ENCODE measurements at regions not wholly inside any gene's neighbourhood (a gene's known extent, or its start where the extent isn't known, plus 50 kb on each side); places are given as distances from the start of the nearest gene placed in this dataset.

DNA sequence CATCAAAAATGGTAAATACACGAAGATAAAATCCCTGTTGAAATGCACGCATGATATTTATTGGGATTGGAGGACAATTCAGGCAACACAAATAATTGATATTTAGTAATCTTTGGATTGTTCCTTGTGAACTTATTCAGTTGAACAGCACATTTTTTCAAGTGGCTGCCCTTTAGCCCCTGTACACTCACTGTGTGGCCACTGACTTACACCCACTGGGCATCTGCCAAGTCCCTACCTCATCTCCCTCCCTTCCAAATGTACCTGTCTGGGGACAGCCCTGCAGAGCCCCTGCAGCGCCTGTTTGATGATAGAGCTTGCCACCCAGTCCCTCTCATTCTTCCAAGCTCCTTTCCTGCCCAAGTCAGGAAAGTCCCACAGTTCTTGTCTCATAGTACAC, 154.3 kb downstream of the GLUL start:
- no peak for TF ChIP-seq CTCF (conservative IDR thresholded peaks at IDR 0.05)
- no peak for TF ChIP-seq ZFX (IDR thresholded peaks at IDR 0.05)

DNA sequence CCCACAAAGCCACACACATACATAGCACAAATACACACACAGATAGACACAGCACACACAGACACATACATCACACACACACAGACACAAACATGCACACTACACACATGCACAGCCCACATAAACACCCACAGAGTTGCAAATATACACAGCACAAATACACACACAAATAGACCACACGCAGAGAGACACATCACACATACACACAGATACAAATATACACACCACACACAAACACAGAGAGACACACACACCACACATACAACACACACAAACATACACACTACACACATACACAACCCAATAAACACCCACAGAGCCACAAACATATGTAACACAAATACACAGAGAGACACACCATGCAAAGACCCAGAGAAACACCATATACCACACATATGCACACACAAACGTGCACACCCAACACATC, 154.9 kb downstream of the GLUL start:
- no peak overlapping the region for H3K27ac ChIP-seq
- no peak for TF ChIP-seq CTCF (conservative IDR thresholded peaks at IDR 0.05)
- TF ChIP-seq ZFX (IDR thresholded peaks at IDR 0.05) = no peak

More for the DNA sequence above, 154.3 kb downstream of the GLUL start:
- H3K27ac ChIP-seq = no peak overlapping the region

DNA sequence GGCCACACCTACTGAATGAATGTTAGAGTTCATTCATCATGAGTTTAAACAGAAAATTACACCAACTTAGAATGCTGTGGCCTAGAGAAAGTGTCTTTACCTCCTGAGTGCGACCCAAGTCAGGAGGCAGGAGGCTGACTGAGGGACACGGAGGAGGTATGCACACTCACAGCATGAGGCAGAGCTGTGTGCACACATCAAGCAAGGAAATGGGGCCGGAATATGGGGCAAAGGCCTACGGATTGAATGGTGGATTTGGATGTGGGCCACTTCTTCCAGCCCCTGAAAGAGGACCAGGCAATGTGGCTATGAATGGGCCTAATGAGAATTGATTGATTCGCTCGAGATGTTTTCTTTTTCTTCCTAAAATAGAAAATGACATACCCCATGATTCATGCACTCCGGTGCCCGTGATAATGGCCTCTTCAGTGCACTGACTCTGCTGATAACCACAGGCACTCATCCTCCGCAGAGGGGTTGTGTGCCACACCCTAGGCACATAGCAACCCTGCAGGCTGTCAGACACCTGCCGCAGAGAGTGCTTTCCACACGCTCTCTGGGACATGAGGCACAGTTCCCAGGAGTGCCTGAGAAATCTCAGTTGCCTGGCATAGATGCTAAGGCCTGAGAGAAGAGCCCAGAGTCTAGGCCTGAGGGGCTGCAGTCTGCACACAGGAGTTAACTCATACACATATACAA, 155.5 kb downstream of the GLUL start:
- TF ChIP-seq ZFX (IDR thresholded peaks at IDR 0.05) (no peak), CTCF (conservative IDR thresholded peaks at IDR 0.05) (no peak)
- H3K27ac ChIP-seq = no peak overlapping the region

- no peak overlapping the region for H3K27ac ChIP-seq
- no peak for TF ChIP-seq CTCF (conservative IDR thresholded peaks at IDR 0.05)
- TF ChIP-seq ZFX (IDR thresholded peaks at IDR 0.05) = no peak
Measured at GRCh38 chr1:182235604-182235951, 156.0 kb downstream of the GLUL start.

- no peak overlapping the region; the same call in 1 of the 2 replicates for H3K27ac ChIP-seq
Measured at GRCh38 chr1:182229921-182230491, 161.6 kb downstream of the GLUL start.

GRCh38 chr1:182229451-182229850, 162.1 kb downstream of the GLUL start:
- TF ChIP-seq ZFX (IDR thresholded peaks at IDR 0.05) (no peak), CTCF (conservative IDR thresholded peaks at IDR 0.05) (no peak)
- no peak overlapping the region for H3K27ac ChIP-seq

More at GRCh38 chr1:182229921-182230491, 161.6 kb downstream of the GLUL start:
- TF ChIP-seq CTCF (conservative IDR thresholded peaks at IDR 0.05) = no peak
- TF ChIP-seq ZFX (IDR thresholded peaks at IDR 0.05) = no peak

- TF ChIP-seq CTCF (conservative IDR thresholded peaks at IDR 0.05) = no peak
- no peak for TF ChIP-seq ZFX (IDR thresholded peaks at IDR 0.05)
- H3K27ac ChIP-seq = peak overlapping the region; percentile 82
Measured at GRCh38 chr1:182227864-182228547, 163.6 kb downstream of the GLUL start.
